NCI-H524 treated with DMSO at 0.1 percent for 48 hours (cell line): ENCODE measurements at regions not wholly inside any gene's neighbourhood (a gene's known extent, or its start where the extent isn't known, plus 50 kb on each side); places are given as distances from the start of the nearest gene placed in this dataset.
A peak's percentile ranks its signal among the peaks of the same experiment; 100 is the strongest.

ENCODE experiments used
- DNase-seq: peaks from one replicate; lab custom pipeline; 2025; lab: John Stamatoyannopoulos, UW

DNA sequence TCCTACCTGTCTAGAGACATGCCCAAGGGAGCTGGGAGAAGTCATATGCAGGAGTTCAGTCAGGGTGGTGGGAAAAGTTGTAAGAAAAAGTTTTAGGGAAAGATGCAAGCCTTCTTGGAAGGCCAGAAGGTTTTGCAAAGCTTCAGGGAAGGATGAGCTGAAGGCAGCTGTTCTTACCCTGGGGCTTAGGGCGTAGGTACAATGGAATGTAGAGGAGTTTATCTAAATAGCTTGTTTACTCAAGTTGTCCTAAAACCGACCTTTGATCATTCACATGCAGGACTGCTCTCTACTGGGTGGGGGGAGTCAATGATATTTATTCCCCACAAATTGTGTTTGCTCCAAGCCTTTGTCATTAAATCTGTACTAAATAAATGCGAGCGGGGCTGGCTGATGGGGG is 277.0 kb downstream of the CRPPA start:
- no peak for DNase-seq

DNA sequence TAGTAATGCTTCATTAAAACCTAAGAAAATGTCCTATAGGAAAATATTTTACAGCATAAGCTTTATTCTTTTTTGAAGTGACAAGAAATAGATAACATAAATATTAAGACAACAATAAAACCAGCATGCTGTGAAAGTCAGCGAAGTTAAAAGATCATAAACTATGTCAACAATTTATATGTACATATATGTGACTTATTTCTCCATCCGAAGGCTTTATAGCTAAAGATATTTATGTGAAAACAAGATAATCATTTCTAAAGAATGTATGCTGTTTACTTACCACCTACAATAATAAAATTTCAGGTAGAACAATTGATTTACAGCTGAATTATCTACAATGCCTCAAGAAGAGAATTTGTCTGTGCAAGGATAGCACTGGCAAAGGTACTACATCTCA is 283.4 kb downstream of the CRPPA start:
- no peak for DNase-seq

DNA sequence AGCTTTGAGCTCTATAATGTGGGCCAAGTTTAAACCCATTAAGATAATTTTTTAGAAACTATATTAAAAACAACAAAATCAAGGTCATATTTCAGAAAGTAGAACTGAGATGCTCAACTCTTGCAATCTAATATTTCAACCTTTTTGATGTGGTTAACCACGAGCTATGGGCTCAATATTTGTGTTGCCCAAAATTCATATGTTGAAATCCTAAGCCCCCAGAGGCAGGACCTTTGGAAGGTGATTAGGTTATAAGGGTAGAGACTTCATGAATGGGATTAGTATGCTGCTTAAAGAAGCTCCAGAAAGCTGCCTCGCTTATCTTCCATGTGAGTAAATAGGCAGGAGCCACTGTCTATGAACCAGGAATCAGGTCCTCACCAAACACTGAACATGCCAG is 284.4 kb downstream of the CRPPA start:
- no peak for DNase-seq

DNA sequence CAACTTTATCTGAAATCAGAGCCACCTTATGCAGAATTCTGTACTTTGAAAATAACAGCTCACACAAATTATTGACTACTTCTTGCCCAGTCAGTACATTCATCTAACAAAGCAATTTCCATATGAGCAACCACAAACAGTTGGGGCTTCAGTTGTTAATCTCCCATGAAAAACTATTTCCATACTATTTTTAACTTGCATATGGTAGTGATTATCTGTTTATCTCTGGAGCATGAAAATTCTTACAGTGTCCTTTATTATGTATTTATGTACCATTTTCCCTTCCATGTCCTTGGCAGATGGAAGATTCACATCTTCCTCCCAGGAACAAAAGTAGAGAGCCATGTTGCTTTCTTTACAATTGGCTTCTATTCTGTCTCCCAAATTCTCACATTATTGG is 285.7 kb downstream of the CRPPA start:
- DNase-seq, result no peak

DNA sequence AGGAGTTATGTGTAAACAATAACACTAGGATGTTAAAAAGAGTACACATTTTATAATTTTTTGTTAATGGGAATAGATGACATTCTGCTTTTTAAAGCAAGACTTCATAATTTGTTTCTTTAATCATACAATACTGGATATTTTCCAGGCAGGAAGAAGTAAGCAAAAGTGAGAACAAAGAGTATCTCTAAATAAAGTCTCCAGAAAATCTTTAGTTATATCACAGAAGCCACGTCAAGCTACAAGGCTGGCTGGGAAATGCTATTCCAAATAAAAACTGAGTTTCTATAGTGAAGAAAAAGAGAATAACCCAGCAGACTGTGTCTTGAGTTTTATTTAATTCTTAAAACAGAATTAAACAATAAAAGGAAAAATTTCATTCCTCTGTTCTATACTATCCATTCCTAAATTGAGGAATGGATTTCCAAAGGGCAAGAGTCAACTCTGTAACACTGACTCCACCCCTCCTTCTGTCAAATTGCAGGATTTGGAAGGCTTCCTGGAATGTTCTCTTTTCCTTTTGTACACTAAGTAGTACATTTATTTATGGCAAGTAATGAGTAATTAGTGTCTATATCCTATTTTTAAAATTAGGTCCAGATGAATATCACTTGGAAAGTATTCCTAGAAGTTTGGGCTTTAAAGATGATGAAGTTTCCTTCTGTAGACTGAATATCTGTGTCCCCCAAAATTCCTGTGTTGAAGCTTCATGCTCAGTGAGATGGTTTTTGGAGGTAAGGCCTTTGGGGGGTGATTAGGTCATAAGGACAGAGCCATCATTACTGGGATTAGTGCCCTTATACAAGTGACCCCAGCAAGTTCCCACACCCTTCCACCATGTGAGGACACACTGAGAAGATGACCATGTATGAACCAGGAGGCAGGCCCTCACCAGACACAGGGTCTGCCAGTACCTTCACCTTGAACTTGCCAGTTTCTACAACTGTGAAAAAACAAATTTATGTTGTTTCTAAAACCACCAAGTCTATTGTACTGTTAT is 290.9 kb downstream of the CRPPA start:
- no peak for DNase-seq

DNA sequence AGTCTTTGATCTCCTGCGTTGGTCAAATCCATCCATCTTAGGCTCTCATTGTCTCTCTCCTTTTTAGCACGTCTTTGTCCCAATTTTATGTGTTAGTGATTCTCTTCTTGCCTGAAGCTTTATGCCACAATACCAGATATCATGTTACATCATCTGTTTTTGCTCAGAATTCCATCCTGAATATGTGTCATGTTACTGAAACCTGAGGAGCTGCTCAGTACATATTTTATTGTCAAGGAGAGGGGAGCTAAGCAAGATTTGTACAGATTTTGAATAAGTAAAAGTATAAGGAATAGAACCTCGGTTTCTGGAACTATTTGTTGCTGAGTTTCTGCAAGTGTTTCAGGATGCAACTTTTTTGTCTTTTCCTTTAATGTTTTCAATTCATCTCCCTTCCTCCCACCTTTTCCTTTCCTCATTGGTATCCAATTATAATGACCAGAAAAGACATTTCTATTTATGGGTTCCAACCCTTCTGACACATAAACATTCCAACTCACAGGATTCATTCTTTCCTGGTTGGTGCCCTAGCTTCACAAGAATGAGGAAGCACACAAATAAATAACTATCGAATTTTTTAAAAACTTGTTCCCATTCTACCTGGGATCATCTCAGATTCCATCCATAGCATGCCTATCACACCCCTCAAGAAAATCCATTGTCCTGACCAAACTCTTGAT is 291.8 kb downstream of the CRPPA start:
- peak; percentile 24 for DNase-seq

DNA sequence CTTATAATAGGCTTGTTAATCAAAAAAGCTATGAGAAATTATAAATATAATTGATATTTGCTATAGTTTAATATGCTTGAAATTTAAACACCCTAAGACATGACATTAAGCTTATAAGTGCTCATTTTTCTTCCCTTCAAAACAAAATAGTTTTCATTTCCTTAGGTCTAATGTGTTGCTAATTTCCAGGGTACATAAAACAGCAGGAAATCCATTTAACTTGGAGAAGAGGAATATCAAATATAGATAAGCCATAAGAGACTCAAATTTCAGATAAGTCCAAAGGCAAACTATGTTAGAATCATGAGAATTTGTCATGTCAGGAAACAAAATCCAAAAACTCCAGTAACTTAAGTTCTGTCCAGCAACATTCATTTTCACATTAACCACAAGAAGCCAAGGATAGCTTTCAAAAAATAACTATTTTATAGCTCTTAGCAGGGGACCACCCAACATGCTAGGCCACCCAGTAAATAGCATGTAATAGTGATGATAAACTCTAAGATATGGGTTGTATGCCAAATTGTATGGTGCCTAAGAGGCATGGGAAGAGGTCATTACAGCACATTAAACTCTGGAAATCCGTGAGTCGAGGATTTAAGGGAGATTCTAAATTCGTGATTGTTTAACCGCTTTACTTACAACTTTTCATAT is 298.1 kb downstream of the CRPPA start:
- DNase-seq, result no peak

DNA sequence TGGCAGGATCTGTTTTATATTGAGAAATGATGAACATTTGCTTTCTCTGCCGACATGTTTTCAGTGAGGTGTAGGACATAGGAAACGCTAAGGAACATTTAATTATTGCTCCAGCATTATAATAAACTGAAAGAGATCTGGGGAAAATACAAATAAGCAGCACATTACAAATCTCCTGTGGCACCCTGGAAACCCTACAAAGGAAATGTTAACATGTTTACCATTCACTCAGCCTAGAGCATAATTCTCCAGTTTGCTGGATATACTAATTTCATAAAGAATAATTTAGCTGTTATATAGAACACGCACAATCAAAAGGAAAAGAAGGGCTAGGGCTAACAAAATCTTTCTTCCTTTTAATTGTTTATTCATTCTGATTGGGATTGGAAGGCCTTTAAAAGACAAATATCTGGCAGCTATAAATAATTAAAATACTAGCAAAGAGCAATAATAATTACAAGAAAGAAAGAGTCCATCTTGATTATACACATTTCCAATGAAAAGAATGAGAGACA is 299.4 kb downstream of the CRPPA start:
- no peak for DNase-seq

DNA sequence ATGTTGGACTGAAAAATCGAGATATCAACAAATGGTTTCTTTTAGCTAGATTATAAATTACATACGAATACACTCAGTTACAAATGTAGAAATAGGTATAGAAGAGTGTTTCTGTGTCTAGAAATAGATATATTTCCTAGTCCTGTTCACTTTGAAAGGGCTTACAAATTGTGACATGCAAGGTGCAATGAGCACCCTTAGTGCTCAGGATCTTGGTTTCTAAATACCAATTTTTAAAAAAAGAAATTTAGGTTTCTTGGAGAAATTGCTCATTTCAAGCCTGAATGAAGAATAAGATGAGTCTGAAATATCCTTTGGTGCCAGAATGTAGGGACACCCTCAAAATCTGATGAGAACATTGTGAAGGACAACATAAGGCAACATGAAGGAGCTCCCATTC is 306.0 kb downstream of the CRPPA start:
- DNase-seq, result no peak

DNA sequence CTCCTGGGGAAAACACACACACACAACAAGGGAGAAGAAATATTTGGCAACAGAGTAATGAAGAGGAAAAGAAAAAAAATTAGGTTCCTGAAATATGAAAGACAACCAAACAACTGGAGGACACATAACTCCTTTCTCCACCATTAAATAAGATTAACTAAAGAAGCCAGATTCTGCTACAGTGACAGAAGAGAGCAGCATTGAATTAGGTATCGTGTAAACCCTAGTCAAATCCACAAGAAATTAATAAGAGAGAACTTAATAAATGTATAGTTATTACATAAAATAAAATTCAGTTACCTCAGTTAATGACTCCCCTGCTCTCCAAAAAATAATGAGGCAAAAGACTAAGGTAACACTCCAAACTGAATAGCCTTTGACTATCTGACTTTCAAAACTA is 306.7 kb downstream of the CRPPA start:
- DNase-seq, result no peak

DNA sequence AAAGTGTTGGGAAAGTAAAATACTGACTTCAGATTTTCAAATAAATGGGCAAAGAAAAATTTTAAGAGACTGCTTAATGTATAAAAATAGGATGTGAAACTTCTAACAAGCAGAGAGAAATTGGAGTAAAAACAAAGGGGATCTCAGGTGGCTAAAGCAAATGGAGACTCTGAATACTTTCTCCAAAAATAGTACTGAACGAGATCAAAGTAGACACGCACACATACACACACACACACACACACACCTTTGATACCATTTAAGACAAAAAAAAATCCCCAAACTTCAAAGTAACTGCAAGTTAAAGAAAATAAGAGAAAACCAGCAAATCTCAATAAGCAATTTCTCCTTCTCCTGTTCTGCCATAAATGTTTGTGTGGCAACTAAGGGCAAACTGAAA is 307.3 kb downstream of the CRPPA start:
- no peak for DNase-seq

DNA sequence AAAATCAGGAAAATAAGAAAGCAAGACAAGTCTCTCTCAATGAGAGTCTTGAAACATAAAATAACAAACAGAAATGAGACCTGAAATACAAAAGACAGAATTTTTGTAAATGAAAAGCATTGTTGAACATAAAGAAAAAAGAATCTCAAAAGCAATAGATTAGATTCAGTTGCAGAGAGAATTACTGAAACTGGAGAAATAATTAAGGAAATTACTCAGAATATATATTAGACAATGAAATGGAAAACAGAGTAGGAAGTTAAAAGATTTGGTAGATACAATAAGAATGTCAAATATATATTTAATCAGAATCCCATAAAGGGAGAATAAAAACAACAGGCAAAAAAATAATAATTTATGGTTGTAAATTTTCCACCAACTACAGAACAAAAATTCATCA is 308.3 kb downstream of the CRPPA start:
- no peak for DNase-seq

DNA sequence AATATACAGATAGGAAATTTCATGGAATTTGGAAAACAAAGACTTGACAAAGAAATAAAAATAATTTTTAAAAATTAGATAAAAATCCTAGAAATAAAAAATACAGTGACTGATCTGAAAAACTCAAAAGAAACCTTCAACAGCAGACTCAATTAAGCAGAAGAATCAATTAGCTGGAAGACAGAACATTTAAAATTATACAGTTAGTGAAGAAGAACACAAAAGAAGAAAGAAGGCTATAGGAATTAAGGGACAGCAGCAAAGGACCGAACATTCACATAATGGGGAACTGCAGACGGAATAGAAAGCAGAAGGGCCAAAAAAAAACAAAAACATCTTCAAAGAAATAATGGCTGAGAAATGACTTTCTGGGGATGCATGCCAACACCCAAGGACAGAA is 314.5 kb downstream of the CRPPA start:
- no peak for DNase-seq

DNA sequence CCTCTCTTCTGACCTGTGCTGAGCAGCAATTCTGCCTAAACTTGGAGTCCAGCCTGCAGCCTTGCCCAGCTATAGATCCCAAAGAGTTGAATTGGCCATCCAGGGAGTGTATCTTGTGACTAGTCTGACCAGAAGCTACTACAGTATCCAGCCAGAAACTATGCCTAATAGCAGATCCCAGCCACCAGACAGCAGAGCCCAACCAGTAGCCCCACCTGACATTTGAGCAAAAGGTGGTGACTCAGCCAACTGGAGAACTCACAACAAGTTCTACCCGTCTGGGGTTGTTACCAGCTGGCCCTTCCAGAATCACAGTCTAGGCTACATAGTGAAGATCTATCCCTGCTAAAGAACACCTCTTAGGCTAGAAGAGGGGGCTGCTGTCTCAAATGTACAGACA is 315.0 kb downstream of the CRPPA start:
- DNase-seq, result no peak

DNA sequence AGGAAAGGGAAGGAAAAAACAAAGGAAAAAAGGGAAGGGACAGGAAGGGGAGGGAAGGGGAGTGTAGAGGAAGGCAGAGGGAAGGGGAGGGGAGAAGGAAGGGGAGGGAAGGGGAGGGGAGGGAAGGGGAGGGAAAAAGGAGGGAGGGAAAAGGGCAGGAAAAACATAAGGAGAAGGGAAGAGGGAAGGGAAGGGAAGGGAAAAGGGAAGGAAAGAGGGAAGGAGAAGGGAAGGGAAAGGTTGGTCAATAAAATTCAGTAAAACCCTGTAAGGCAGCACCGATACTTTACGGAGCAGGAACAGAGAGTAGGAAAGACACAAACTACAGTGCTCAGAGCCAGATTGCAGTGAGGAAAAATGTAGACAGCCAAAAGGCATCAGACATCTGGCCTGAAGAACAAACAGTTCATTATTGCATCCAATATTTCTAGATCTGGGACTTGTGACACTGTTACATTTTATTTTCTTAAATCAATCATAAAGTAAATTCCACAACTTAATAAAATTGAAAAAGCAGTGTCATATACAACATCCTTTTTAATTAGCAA is 322.0 kb downstream of the CRPPA start:
- no peak for DNase-seq

DNA sequence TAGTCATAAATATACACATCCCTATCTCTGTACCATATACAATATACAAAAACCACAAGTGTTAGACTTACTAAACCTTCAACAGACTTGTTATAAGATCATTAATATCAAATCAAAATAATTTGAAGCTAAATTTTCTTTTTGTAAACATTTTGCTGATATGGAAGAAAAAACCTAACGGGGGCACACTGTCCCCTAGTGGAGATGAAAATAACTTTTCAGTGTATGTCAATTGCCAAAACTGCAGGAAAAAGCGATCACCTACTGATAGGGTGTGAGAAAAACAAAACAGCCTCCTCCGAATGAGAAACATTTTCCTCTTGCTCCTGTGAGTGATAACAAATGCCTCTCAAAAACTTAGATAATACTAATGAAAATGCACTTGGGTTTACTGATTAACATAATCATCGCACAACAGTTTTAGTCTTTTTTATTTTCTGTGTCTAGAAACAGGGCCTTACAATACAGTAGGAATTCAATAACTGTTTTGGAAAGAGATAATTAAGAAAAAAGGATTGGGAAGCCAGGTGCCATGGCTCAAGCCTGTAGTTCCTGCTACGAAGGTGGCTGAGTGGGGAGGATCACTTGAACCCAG is 322.7 kb downstream of the CRPPA start:
- DNase-seq, result no peak

DNA sequence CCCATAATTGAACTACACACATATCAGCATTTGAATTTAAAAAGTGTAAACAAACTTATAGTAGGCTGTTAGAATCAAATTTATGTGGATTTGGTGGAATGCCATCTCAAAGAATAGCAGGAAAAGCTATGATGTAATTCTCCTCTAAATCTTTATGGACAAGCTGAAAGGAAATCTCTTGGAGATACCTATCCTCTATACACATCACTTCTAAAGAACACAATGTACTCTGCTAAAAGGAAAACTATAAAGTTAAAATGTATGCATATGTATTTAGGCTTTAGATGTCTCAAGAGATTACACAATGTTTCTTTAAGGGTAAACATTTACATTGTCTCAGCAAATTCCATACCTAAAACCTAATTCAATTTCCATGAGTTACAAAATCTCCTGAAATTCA is 323.3 kb downstream of the CRPPA start:
- DNase-seq, result no peak

DNA sequence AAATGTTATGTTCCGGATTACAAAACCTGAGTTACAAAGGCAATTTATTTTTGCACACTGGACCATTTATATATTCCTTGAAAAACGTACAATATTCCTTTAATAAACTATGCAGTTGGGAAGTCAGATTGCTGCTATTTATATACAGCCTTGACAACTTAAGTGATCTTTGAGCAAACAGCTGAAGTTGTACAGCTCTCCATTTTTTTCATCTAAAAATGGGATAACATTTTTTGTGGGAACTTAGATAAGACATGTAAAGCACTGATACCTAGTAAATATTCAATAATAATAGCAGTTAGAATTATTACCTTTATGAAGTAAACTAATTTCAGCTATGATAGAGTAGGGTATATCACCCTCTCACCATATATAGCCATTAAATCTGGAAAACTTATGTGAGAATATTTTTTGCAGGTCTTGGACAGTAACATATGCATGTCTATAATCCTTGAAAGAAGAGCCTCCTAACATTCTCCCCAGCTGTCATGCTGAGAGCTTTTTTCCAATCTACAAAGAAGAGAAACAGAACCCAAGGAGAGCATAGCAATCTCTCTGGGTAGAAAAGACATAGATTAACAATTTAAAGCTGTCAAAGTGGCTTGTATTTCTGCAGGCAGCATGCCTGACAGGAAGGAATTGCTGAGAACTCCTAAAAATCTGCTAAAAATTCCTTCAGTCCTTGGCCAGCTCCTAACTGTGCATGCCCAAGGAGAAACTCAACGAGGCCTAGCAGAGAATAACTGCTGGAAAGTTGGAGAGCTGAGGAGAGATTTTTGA is 326.0 kb downstream of the CRPPA start:
- peak; percentile 72 for DNase-seq

DNA sequence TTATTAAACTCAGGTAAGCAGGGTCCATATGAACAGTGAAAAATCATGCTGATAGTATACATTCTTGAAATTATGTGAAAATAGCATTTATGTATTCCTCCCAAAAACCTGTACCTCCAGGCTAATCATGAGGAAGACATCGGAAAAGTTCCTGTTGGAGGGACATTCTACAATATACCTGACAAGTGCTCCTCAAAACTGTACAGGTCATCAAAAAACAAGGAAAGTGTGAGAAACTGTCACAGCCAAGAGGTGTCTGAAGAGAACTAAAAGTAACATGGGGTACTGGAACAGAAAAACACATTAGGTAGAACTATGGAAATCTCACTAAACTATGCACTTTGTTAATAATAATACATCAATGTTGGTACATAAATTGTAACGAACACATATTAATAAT is 326.7 kb downstream of the CRPPA start:
- no peak for DNase-seq

DNA sequence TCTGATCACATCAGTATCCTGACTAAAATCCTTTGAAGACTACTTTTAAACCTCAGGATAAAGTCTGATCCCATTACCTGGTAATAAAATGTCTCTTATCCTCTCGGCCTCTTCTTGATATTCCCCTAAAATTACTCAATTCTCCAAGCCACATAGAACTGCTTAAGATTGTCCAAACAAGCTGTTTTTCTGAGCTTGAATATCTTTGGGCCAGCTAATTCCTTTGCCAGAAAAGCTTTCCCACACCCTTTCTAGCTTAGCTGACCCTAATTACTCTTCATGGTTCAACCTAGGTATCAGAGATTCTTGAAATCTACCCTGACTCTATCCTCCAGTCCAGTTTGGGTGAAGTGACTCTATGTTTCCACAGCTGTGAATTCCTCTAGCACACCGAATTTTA is 328.6 kb downstream of the CRPPA start:
- DNase-seq, result no peak

DNA sequence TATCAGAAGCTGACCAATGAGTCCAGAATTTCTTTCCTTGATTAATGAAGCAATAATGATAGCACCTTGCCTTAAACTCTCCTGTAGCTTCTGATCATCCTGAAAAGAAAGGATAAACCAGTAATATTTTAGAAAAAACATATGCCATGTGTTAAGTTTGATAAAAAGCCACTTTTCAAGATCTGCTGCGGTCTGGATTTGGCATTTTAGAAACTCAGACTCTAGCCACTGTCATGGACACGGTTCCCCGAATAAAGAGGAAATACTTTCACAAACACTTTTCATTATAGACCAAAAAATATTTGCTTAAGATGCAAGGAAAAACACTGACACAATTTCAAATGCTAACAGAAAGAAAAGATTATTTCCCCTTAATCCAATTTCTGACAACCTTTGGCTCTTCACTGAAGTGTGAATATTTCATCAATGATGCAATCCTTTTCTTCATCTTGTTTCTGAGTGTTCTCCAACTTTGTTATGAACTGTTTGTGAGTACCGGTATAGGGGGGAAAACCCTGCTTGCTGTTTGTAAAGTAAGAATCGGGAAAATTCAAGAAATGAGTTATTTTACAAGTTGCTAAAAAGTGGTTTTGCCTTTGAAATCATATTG is 329.5 kb downstream of the CRPPA start:
- DNase-seq, result no peak
